AG10803 (cell line): ENCODE measurements at regions not wholly inside any gene's neighbourhood (a gene's known extent, or its start where the extent isn't known, plus 50 kb on each side); places are given as distances from the start of the nearest gene placed in this dataset.
"Not testable (repeated sequence)": the region's sequence is repeated elsewhere in the genome, so short reads cannot be mapped to it uniquely, and the experiment has no call there.

ENCODE experiments used
- DNase-seq: peaks from one replicate; pipeline ENCODE4 v3.0.0; 2010; ENCODE audit warnings: low read depth
- H3K4me3 ChIP-seq: 2 replicates; pipeline ENCODE4 v1.5.1; 2011; ENCODE audit warnings: mild to moderate bottlenecking, low read length, control low read depth
- TF ChIP-seq, protein P1 (sequence below): conservative IDR thresholded peaks from 2 replicates; pipeline ENCODE4 v1.5.1; 2011; ENCODE audit warnings: mild to moderate bottlenecking, low read length, control low read depth, inconsistent platforms

DNA sequence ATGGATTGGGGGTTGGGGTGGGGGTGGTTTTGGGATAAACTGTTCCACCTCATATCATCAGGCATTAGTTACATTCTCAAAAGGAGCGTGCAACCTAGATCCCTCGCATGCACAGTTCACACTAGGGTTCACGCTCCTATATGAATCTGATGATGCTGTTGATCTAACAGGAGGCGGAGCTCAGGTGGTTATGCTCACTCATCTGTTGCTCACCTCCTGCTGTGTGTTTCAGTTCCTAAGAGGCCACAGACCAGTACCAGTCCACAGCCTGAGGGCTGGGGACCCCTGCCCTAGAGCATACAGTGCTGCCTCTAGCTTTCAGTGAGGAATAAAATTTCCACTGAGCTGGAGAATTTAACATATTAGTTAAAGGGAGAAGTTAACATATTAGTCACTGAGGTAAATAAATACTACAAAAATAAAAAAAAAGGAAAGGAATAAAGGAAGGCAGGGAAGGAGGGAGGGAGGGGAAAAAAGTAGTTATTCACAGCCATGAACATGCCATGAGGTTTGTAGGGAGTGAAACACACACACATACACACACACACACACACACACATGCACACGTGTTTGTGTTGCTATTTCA lies 612.7 kb upstream of the TBX3 start:
- DNase-seq, result no peak
- no peak overlapping the region for H3K4me3 ChIP-seq
- TF ChIP-seq, protein P1, sequence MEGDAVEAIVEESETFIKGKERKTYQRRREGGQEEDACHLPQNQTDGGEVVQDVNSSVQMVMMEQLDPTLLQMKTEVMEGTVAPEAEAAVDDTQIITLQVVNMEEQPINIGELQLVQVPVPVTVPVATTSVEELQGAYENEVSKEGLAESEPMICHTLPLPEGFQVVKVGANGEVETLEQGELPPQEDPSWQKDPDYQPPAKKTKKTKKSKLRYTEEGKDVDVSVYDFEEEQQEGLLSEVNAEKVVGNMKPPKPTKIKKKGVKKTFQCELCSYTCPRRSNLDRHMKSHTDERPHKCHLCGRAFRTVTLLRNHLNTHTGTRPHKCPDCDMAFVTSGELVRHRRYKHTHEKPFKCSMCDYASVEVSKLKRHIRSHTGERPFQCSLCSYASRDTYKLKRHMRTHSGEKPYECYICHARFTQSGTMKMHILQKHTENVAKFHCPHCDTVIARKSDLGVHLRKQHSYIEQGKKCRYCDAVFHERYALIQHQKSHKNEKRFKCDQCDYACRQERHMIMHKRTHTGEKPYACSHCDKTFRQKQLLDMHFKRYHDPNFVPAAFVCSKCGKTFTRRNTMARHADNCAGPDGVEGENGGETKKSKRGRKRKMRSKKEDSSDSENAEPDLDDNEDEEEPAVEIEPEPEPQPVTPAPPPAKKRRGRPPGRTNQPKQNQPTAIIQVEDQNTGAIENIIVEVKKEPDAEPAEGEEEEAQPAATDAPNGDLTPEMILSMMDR, result no peak

DNA sequence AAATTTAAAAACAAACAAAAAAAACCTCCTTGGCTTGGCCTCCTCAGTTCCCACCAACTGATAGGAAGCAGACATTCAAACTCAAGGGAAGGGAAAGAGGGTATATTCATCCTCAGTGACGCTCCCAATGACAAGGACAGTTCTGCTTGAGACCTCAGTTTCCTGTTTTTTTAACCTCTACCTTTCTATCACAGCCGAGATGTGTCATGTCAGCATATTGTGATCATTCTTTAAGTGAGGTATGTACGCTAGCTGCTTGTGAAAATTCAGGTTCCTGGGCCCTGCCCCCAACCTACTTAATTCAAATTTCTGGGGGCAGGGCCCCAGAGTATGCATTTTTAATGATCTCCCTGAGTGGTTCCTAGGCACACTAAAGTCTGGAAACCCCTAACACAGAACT lies 611.9 kb upstream of the TBX3 start:
- DNase-seq, result no peak
- no peak overlapping the region for H3K4me3 ChIP-seq
- TF ChIP-seq, protein P1, result no peak

DNA sequence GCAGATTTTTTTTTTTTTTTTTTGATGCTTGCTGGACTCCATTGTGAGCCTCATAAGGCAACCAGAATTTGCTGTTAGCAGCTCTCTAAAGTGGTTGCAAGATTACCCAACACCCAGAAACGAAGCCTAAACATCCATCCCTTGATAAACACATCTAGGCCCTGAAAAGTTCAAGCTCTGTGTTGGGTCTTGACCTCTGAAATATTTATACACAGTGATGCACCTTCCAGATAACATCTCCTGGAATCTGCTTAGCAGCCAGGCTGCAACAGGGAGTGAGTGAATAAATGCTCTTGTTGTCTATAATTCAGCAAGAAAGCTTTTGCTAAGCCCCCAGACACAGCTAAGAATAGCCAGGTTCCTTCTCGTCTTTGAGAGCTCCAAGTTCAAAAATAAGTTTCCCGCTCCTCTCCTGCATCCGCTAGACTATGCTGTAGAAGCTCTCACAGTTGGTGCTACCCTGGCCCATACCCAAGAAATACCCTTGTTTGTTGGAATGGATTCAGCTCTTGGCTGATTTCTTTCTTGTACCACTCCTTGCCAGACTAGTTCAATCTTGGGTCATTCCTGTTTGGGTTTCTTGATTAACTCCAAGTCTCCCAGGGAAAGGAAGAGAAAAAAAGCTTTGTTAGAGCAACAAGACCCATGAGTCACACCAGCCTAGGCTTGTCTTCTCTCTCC lies 610.6 kb upstream of the TBX3 start:
- DNase-seq, result no peak

DNA sequence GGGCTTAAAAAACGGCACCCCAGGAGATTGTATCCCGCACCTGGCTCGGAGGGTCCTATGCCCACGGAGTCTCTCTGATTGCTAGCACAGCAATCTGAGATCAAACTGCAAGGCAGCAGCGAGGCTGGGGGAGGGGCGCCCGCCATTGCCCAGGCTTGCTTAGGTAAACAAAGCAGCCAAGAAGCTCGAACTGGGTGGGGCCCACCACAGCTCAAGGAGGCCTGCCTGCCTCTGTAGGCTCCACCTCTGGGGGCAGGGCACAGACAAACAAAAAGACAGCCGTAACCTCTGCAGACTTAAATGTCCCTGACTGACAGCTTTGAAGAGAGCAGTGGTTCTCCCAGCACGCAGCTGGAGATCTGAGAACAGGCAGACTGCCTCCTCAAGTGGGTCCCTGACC lies 601.5 kb upstream of the TBX3 start:
- not testable (repeated sequence) for H3K4me3 ChIP-seq, DNase-seq

More for the DNA sequence above, 610.6 kb upstream of the TBX3 start:
- TF ChIP-seq, protein P1, result no peak
- no peak overlapping the region for H3K4me3 ChIP-seq

DNA sequence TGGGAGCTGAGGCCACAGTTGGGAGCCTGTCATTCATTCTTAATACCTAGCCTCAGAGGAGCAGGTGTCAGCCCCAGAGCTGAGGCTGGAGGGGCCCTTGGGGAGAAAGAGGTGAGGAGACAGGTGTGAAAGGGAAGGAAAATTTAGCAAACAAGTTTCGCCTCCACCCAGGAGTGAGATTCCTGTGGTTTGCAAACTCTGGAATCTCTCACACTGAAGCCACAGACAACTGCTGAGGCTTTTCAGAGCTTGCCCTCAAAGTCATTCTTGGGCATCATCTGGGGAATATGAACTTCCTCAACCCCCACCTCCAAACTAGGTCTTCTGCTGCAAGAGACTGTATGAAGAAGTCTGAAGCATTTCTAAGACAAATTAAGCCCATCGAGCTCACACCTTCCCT lies 589.5 kb upstream of the TBX3 start:
- no peak overlapping the region for H3K4me3 ChIP-seq
- TF ChIP-seq, protein P1, result no peak
- DNase-seq, result peak; percentile 33

DNA sequence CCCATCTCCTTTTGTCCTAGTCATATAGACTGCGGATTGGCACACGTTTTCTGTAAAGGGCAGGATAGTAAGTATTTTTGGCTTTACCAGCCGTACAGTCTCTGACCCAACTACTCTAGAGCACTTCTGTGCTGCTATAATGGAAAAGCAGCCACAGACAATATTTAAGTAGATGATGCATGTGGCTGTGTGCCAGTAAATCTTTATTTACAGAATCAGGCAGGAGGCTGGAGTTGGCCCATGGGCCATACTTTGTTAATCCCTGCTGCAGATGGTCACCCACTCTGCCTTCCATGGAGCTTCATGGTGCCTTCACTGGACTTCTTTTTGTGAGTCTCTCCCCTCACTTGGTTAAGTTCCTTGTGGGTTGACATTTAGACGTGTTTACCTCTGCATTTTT lies 584.5 kb upstream of the TBX3 start:
- TF ChIP-seq, protein P1, result no peak
- H3K4me3 ChIP-seq, result no peak overlapping the region
- DNase-seq, result no peak

DNA sequence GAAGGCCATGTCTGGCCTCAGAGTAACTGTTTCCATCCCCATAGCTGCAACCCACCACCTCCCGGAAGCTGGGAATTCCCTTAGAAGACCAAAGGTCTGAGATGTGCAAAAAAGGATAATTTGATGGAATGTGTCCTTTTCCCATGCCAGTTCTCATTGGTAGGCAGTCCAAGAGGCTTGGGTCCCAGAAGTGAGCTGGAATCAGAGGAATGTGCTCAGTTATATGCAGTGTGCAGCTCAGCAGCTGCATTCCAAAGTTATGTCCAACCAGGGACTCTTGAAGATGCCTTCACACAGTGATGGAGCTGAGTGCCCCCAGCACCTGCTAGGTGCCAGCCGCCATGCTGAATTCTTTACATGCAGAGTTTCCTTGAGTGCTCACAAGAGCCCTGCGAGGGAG lies 583.9 kb upstream of the TBX3 start:
- no peak overlapping the region for H3K4me3 ChIP-seq
- TF ChIP-seq, protein P1, result no peak
- DNase-seq, result peak; percentile 72
